Gastrocnemius medialis (tissue), 4 donors: ENCODE measurements at regions not wholly inside any gene's neighbourhood (a gene's known extent, or its start where the extent isn't known, plus 50 kb on each side); places are given as distances from the start of the nearest gene placed in this dataset.

Source experiments
- CTCF ChIP-seq, 5 experiments: fragments of 450-650 bp in 3 of 5; fragments of 200-600 bp in 2 of 5; sonication (generic) in 2 of 5; IDR thresholded peaks in 4 of 5; conservative IDR thresholded peaks in 1 of 5; 1 replicate in 4 of 5; 2 replicates in 1 of 5; pipeline ENCODE4 v1.5.1; 2016 to 2019; ENCODE audit warnings: antibody characterized with exemption in 5 of 5, mild to moderate bottlenecking in 3 of 5, moderate library complexity in 3 of 5
- POLR2A ChIP-seq, 2 donors: fragments of 450-650 bp; IDR thresholded peaks; one replicate each; pipeline ENCODE4 v1.6.1; 2017; ENCODE audit warnings: antibody characterized with exemption in 2 of 2, mild to moderate bottlenecking in 2 of 2, moderate library complexity in 2 of 2

- TF ChIP-seq CTCF (IDR thresholded peaks at IDR 0.05 in 4 of 5, conservative IDR thresholded peaks at IDR 0.05 in 1 of 5) (no peak), POLR2A (IDR thresholded peaks at IDR 0.05) (no peak)
Observed at GRCh38 chr11:109869536-109869935, 223.7 kb upstream of the ZC3H12C start.
